Retinal pigment epithelial cell (primary cell): ENCODE measurements at regions not wholly inside any gene's neighbourhood (a gene's known extent, or its start where the extent isn't known, plus 50 kb on each side); places are given as distances from the start of the nearest gene placed in this dataset.

ENCODE experiments used
- DNase-seq: peaks from one replicate; pipeline ENCODE4 v3.0.0-alpha.2; 2010; ENCODE audit warnings: low read depth
- H3K4me3 ChIP-seq: 2 replicates; pipeline ENCODE4 v1.5.1; 2011; ENCODE audit warnings: mild to moderate bottlenecking, low read length, control low read depth, moderate library complexity
- TF ChIP-seq, protein P1 (sequence below): conservative IDR thresholded peaks from 2 replicates; pipeline ENCODE4 v1.5.1; 2011; ENCODE audit warnings: low read depth, low read length, control low read depth, inconsistent platforms

DNA sequence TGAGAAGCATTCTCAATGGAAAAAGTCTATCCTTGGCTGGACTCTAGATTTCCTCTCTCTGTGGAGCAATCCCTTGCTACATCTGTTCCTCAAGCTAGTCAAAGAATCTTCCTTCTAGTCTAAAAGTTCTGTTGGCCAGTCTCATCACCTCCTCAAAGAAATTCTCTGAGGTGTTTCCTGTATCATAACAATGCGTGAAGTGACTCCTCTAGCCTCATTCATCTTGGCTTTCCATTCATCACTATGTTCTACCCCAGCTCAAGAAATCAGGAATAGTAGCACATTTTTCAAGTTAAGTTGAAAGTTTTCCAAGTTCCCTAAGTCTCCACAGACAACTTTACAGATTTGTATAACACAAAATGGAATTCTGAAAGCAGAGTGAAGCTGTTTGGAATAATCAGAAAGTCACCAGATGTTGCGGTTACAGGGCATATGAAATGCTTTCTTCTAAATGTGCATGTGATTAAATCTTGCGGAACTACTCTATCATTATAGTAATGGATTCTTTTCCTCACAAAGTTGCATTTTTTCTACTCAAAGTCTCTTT lies 176.6 kb upstream of the FREM1 start:
- no peak overlapping the region for H3K4me3 ChIP-seq
- TF ChIP-seq, protein P1, sequence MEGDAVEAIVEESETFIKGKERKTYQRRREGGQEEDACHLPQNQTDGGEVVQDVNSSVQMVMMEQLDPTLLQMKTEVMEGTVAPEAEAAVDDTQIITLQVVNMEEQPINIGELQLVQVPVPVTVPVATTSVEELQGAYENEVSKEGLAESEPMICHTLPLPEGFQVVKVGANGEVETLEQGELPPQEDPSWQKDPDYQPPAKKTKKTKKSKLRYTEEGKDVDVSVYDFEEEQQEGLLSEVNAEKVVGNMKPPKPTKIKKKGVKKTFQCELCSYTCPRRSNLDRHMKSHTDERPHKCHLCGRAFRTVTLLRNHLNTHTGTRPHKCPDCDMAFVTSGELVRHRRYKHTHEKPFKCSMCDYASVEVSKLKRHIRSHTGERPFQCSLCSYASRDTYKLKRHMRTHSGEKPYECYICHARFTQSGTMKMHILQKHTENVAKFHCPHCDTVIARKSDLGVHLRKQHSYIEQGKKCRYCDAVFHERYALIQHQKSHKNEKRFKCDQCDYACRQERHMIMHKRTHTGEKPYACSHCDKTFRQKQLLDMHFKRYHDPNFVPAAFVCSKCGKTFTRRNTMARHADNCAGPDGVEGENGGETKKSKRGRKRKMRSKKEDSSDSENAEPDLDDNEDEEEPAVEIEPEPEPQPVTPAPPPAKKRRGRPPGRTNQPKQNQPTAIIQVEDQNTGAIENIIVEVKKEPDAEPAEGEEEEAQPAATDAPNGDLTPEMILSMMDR = no peak
- no peak for DNase-seq

DNA sequence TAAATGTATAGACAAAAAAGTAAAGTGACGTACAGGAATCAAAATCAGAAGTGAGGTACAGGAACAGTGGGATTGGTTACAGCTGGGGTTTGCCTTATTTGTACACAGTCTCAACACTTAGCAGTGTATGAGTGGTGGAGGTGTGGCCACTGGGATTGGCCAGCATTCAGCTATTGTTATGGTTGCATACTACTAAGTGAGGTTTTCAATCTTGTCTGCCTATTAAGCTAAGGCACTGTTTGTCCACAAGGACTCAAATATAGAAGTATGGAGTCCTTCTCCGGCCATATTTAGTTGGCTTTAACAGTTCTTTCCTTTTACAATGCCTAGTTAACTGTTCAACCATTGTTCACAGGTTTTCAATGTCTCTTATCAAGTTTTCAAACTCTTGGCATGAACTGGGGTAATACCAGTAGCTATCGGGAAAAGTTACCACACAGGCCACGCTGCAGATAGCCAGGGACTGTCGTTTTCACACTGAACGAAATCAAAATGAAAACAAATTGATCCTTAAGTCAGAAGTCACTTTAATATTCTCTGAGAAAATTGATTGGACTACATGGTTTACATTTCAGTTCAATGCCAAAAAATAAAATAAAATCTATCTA lies 176.0 kb upstream of the FREM1 start:
- no peak for DNase-seq
- no peak overlapping the region for H3K4me3 ChIP-seq
- TF ChIP-seq, protein P1 = no peak

DNA sequence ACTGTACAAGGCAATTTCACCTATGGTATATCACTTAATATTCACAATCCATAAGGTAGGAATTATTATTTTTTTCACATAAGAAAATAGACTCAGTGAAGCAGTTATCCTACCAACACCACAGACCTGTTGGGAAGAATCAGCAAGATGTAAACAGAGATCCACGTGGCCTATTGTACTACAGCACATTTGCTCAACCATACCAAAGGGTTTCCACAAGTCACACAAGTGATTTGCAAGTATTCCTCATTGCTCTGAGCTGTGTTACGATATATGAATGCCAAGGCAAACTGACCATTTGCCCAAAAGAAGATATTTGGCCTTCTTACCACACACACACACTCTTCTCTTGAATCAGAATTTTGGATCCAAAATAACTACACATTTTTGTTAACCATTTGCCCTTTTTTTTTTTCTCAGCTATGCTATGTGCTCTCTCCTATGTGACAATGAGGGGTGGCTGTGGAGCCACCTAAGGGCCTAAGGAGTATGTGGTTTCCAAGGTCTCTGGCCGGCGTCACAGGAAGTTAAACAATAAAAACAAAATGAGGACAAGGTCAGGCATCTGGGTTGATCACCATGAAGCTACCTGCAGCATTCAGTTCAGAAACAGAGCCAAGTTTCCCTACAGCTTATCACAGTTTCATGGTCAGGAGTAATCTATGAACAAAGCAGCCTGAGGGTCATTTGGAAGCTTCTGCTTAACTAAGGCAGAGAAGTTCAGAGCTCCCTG lies 171.0 kb upstream of the FREM1 start:
- TF ChIP-seq, protein P1 = no peak
- no peak for DNase-seq
- no peak overlapping the region for H3K4me3 ChIP-seq

DNA sequence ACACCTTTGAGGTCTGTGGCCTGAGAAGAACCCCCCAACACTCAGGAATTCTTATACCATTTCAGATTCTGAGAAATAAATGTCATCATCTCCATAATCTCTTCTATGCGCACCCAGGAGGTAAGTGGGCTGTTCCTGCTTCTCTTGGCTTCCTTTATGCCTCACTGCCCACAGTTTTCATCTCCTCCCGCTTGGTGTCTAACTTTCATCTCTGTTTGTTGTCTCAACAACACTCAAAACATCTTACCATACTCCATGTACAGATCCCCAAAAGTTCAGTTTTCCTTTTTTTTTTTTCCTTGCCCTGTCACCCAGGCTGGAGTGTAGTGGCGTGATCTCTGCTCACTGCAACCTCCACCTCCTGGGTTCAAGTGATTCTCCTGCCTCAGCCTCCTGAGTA lies 170.2 kb upstream of the FREM1 start:
- DNase-seq = no peak
- H3K4me3 ChIP-seq = no peak overlapping the region
- TF ChIP-seq, protein P1 = no peak

DNA sequence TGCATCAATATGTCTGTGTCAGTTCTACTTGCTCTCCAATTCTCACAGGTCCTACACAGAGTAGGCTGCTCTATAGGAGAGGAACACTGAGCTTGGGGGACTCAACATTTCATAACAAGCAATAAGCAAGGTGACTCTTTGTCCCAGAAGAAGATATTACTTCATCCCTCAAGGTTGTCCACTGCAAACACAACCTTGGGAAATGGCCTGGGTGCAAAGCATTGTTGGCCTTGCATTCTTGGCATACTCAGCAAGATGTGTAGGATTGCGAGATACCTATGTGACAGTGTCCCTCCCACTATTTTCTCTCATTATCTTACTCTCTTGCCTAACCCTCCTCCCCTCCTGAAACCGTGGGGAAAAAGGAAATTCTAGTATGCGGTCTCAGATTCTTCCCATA lies 169.8 kb upstream of the FREM1 start:
- TF ChIP-seq, protein P1 = no peak
- no peak for DNase-seq
- H3K4me3 ChIP-seq = no peak overlapping the region

DNA sequence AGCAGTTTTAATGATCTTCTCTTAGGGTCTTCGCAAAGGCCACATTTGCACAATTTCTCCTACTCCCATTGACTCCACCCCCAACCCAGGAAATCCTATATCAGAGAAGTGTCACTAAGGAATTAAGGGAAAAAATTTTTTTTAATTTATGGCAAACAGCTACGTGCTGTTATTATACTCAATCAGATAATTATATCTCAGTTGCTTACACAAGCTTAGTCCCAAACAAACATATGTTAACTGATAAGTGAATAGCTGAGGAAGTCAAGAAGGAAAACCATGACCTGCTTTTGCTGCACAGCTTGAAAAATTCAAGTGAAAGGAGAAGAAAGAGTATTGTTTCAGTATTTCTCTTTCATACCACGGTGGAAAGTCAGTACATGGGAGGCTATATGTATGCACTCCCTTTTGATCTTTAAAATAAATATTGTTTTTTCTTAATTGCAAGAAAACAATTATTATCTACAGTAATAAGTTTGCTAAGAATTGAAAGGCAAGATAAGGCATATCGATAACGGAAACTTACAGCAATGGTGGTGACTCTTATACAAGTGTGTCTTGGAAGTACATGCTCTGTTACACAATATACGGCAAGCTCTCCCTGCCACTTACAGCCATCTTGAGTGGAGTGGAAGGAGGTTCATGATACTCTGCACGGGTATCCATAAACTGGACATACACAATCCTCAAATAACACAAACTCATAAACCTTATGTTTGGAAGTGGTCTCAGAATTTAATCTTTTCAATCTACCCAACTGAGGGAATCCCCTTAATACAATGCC lies 167.9 kb upstream of the FREM1 start:
- TF ChIP-seq, protein P1 = no peak
- no peak overlapping the region for H3K4me3 ChIP-seq
- DNase-seq = no peak
